ENCODE measurements at regions not wholly inside any gene's neighbourhood (a gene's known extent, or its start where the extent isn't known, plus 50 kb on each side); places are given as distances from the start of the nearest gene placed in this dataset.

DNA sequence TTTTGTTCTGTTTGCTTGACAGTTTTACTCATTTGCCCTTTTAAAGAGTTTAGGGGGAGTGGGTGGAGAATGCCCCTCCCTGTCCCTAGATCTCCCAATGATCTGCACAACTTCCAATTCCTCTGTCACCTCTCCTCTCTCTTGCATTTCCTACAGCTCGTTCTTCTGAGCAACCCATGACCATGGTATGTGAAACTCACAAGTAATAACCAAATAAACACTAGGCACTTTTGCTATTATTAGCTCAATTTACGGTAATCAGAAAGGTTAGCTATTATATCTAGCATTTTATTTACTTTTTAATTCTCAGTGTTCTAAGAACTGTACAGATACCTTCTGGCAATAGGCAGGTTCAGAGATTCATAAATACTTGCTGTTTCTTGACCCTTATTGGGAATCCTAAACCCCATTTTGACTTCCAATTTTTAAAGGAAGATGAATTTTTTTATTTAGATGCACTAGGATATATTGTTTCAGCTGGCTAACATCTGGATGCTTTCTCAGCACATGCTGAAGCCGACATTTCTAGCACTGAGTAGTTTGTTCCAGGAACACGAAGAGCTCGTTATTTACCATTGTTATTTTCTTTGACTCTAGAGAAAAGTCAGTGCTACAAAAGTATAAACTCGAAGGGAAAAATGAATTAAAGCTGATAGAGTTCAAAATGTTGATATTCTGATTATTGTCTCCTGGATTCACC lies 194.7 kb upstream of the TLL1 start:
- DNase-seq = no peak

DNA sequence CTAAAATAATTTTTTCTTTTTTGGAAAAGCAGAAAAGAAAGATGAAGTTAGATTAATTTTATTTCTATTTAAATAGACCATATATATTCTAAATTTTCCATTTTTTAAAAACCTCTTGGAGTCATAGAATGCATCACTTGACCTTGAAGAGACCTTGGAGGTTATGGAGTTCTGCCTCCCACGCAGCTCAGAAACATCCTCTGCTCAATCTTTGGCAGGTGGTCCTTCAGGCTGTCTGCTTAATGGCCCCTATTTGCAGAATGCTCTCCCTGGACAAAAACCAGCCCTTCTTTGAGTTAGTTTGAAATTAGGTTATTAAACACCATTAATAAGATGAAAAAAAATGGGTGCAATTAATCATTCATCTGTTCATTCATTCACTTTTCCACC lies 194.1 kb upstream of the TLL1 start:
- DNase-seq = no peak

DNA sequence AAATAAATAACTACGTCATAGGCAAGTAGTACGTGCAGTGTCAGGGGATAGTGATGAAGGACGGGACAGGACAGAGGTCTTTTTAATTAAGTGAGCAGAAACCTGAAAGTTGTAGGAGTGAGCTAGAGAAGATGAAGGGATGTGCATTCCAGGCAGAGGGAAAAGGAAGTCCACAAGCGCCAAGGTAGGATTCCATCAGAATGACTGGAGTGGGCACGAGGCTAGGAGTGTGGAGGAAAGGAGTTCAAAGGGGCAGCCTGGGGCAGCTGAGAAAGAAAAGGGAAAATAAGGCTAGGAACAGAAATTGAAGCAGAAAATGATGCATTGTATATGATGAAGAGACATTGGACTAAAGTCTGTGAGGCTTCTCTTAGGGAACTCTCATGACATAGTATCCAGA lies 192.2 kb upstream of the TLL1 start:
- no peak for DNase-seq

DNA sequence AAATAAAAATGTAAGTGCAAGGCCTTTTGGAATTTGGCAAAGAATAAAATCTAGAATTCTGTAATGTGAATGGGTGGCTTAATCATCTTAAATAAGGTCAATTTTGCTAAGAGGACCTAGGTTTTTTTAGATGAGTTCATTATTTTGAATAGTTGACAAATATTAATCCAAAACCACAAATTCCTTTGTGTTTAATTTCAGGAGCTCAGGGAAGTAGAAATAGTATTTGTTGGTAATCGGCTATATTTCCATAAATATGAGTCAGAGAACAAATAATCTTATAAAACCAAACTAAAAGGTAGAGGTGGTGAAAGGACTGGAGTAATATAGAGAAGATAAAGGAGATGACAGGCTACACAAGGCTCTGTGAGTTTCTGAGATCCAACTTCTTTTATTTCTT lies 190.4 kb upstream of the TLL1 start:
- no peak for DNase-seq

DNA sequence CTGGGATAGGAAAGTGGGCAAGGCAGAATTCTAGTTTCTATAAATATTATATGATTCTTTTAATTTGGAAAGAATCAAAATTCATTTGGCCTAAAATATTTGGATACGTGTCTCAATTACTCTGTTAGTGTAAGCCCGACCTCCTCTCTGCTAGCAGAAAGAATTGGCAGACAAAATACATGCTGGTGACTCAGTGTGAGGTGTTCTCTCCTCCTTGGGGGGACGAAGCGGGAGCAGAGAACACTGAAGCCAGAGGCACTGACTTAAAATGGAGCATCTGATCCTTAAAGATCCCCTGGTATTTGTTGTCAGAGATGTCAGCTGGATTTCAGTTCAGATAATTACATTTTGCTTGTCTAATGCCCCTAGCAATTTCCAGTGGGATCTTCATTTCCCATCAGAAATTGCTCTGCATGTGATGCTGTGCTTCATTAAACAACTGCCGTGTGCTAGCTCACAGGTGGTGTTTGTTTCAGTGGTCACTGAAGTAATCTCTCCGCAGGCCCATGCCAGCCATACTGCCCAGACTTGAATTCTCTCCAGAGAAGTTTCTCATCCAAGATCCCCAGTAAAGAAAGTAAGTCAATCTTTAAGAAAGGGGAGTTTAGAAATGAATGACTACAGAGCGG lies 188.7 kb upstream of the TLL1 start:
- peak; percentile 15 for DNase-seq

DNA sequence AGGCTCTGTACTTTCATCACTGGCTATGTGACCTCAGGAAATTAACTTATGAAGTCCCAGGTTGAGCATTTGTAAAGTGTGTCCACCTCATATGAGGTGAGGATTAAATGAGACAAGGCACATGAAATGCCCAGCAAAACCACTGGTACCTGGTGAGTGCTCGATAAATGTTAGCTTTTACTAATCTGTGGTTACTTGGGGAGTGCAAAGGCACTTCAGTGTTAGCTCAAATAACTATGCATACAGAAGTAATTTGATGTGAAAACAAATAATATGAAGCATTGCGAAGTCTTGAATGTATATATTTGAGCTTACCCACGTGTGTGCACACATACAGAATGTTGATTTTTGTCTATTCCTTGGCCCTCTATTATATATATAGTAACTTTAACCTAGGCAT lies 186.3 kb upstream of the TLL1 start:
- DNase-seq = no peak

DNA sequence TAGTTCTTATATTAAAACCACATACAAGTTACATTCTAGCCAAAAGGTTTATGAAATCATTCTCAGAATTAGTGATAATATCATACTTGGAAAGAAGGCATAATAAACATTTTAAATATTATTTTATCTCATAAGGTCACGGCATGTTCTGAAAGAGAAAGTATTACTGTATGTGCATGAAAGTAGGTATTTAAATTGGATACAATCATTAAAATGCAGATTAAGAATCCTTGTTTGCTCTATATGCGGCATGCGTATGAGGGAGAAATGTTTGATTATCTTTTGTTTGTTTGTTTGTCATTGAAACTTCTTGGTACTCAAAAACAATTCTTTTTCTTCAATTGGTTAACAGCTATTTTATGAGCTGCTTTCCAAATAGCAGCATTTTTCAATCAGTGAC lies 183.9 kb upstream of the TLL1 start:
- no peak for DNase-seq

DNA sequence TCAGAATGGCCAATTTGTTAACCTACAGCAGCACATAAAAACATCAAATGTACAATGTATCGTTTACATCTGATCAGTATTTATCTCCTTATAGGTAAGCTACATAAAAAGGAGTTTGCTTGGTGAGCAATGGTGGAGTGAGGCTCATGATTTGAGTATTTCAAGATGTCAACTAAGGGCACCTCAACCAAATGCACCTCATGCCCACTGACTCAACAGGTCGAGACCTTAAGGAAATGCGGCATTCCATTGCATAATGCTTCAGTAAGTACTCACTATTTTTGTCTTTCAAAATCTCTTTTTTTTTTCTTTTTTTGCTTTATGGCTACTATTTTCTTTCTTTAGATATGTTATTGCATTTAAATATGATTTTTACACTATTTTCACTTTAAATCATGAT lies 181.0 kb upstream of the TLL1 start:
- DNase-seq = no peak

DNA sequence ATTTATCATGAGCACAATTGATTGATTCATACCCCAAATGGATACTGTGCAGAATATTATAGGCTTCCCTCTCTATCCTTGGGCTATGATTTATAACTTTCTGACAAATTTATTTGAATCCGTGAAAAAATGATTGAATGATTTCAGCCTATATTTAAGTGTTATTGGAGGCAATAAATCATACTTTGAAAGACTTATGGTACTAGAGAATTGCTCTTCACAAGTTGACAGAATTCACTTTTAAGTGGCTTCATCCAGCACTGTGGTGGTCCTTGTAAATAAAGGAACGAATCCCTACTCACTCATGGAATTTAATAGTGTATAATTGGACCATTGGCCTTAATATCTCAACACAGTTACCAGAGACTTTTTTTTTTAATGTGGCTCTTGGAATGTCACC lies 174.8 kb upstream of the TLL1 start:
- no peak for DNase-seq

DNA sequence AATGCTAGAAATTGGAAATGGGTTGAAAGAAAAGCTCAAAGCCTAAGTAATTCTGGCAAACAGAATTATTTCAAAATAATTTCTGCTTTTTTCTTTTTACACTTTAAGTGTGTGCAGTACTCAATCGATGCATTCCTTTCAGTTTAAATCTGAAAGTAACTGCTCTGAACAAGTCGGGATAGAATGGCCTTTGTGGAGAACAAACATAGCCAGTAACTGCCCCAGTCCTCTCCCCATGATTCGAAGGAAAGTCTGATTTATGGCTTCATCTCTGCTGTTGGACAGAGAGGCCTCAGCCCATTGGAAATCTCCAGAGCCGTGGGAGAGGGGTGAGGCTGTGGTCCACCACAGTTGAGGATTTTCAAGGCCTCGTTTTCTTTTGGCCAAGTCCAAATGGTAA lies 174.0 kb upstream of the TLL1 start:
- DNase-seq = no peak

DNA sequence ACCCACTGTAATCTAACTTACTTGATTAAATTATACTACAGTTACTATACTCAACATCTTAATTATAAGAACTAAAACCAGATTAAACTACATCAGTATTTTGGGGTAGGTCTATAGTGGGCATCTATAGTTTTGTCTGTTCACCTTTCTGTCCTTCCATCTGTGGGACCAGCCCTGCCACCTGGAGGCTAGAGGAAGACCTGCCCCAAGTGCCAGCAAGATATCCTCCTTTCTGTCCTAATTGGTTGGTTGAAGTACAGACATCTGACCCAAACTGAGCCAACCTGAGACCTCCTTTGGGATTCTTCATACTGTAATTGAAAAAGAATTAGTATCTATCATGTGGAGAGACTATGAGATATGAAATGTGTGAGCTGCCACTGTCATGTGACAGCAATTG lies 172.2 kb upstream of the TLL1 start:
- DNase-seq = no peak

DNA sequence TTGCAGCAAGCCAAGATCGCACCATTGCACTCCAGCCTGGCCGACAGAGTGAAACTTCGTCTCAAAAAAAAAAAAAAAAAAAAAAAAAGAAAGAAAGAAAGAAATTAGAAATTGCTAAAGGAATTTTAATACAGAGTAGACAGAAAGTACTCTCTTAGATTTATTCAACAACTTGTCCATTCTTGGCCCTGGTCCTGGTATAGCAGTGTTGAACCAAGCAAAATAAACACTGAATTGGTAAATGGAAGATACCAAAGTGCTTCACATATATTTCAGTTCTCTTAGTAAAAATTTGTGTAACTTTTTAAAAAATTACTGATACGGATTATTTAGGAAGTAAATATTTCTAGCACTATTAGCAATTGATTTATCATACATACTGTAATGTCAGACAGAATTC lies 165.9 kb upstream of the TLL1 start:
- DNase-seq = no peak

DNA sequence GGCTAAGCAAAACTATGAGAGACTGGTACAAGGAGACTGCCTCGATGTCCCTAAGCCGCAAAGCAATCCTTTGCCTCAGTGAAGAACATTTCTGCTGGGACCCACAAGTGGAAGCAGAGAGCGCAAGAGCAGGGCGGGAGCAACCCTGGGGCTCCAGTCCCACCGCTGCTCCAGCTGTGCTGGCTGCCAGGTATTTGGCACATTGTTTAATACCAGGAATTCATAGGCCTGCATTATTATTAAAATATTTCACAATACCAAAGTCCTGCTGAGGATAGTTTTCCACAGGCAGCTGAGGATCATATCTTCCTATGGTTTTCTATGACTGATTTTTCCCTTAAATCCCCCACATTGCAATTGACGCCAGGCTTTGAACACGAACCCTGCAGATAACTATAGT lies 163.5 kb upstream of the TLL1 start:
- DNase-seq = no peak

DNA sequence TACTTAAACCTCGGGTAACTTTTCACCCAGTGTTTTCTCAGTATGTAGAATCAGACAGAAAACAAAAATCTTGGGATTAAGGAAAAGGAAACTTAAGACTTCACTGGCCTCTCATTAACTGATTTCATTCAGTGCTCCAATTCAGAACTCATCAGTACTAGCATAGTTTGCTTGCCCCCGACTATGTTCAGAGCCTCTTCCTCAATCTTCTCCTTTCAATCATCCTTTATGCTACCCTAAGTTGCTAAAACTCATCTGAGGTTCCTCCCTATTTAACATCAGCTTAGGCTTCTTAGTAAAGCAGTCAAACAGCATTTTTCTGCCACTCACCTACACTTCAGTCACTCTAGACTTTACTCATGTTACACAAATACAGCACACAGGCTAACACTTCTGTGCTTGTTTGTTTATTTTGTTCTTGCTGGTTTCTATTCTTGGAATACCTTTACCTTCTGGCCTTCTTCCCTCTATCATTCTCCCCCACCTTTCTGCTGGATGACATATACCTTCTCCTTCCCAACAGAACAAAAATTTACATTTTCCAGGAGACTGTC lies 163.0 kb upstream of the TLL1 start:
- DNase-seq = no peak

DNA sequence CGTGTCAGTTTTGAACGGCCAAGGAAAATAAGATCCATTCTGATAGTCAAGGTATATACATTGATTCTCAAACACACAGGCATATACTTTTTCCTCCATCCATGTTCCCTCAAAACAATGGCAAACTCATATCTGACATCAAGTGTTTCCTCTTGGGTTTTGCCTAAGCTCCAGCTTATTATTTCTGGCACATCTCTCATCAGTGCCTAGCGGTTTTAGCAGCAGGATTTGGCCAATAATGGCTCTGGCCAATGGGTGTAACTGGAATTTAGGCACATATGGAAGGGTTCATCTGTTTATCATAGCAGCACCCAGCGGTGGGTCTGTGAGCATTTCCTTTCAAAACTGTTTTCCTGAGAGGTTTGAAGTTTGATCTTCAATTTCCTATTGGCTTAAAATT lies 161.6 kb upstream of the TLL1 start:
- no peak for DNase-seq

DNA sequence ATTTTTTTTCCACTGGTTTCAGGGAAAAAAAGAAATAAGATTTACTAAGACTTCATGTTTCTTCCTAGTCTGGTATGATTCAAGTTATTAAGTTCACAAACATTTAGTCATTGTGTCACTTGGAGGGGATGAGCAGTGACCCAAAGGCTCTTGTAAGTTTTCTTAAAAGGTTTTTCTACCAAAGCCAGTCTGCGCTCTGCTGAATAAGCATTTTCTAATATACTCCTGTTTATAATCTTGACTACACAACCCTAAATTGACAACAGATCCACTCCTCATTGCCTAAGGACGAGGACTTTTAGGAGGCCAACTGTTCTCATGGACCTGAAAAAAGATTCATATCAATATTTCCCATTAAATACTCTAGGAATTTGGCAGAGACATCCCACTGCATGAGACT lies 161.1 kb upstream of the TLL1 start:
- no peak for DNase-seq

DNA sequence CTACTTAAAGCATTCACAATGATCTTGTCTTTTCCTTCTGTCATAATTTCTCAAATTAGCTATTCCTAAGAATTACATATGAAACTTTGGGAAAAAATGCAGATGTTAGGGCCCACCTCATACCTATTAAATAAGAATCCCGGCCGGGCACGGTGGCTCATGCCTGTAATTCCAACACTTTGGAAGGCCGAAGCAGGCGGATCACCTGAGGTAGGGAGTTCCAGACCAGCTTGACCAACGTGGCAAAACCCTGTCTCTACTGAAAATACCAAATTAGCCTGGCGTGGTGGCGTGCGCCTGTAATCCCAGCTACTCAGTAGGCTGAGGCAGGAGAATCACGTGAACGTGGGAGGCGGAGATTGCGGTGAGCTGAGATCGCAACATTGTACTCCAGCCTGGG lies 158.4 kb upstream of the TLL1 start:
- no peak for DNase-seq

DNA sequence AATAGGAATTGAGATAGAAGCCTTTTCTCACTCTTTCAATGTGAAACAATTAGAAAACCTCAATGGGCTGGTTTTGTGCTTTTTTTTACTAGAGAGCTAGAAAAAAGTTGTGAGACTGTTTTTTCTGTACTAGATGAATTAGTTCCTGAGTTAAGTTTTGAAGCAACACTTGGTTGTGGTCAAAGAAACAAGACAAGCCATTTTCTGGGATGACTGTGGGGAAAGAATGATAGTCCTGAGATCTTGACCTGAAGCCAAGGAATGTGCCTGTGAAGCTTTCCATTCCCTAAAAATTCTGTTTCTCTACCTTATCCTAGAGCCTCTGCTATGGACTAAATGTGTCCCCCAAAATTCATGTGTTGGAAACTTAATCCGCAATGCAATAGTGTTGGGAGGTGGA lies 157.8 kb upstream of the TLL1 start:
- no peak for DNase-seq

DNA sequence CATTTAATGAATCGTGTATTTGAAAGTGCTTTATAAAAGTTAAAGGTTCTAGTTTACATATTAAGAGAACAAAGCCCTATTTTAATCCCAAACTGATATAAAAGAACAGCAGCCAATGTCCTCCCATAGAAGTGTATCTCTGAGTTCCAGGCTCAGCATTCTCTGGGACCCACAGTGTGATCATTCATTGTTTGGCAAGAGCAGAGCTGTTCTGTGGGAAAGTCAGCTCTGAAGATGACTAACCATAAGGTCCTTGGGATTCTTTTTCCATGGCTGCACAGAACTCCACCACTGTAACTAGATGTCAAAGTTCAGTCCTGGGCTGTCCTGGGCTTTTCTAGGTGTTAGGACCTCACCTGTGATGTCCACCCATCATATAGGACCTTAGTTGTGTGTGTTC lies 157.0 kb upstream of the TLL1 start:
- DNase-seq = no peak

DNA sequence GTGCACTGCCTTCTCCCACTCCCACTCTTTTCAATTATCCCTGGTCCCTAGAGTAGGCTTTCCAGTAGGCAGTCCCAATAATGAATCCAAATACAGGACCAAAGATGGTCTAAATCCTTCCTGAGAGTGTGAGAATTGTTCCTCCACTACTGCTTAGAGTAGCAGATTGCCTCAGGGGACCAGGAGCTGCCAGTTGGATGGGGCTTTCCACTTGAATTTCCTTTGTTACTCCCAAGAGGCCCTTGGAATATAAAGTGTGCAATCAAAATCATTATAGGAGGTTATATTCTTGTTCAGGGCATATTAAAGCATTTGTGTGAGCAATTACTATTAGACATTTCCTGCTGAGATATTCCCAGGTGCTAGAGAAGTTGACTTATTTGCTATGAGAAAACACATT lies 156.6 kb upstream of the TLL1 start:
- DNase-seq = peak; percentile 78

DNA sequence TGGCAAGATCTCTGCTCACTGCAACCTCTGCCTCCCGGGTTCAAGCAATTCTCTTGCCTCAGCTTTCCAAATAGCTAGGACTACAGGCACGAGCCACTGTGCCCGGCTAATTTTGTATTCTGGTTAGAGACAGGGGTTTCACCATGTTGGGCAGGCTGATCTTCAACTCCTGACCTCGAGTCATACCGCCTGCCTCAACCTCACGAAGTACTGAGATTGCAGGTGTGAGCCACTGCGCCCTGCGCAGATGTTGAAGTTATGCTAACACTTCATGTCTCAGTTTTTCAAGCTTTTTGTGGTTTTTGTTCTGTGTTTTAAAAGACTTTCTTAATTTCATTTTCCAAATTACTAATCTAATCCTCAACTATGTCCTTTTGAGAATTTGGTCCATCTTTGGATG lies 154.4 kb upstream of the TLL1 start:
- DNase-seq = no peak

DNA sequence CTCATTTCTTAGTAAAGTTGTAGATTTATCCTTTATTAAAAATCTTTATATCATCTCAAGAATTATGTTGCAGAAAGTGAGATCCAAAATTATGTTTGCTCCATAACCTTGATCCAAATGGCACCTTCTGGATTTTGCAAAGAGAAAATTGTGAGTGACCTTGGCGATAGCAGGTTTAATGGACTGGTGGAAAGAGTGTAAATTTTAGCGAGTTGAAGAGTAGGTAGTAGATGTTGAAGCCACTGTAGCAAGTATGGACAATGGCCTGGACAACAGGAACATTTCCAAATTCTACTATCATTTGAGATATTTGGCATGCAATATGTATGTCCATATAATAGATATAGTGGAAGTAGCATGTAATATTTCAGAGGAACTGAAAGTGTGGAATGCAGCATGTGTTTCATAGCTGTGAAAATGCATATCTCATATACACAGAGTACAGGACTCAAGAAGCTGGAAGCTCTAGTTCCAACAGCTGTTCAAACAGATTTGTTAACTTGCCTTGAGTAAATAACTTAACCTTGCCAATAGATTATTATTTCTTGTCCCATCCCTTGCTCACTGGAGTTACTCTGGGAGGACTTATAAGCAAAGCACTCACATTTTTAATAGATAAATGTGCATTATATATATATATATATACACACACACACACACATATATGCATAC lies 152.5 kb upstream of the TLL1 start:
- DNase-seq = peak; percentile 52

DNA sequence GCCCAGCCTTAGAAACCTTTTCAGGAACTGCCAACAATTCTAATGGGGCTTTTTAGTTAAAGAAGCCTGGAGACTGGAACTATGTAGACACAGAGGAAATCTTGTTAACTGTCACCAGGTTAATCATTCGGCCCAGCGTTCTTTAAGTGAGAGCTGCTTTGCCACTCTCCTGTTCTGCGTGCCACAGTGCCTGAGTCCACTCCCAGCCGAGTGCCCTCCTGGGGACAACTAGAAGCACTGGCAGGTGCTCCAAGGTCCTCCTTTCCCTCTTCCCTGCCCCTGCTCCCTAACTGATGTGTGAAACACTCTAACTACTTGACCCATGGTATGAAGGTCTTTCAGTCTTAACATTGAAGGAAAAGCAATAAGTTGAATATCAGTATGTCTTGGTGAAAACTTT lies 151.2 kb upstream of the TLL1 start:
- no peak for DNase-seq

DNA sequence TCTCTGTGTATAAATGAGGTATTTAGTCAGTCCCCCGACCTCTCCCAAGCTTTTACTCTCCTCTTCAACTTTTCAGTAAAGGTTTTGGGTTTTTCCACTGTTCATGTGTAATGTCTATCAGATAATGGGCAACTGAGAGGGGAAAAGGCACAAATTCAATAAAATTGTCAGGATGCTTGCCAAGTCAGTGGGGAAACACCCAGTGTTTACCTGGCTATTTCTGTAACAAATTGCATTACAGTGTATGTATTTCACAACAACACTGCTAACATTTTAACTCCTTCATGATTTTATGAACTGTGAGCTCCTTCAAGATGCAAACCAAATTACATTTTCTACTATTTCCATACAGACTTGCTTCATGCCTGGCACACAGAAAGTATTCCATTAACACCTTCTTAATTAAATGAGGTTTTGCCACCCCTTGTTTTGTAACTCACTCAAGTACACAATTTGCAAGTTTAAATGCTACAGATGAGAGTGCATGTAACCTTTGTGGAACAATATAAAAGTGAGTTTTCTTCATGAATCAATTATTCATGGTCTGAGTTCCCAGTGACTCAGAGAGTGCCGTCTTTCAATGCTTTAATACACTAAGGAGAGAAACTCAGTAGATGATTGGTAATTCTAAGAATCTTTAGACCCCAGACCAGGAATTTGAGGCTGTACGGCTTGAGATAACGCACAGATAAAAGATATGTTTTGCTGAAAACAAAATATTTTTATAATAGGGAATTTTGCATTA lies 149.8 kb upstream of the TLL1 start:
- no peak for DNase-seq
